H1 (cell line): ENCODE measurements at regions not wholly inside any gene's neighbourhood (a gene's known extent, or its start where the extent isn't known, plus 50 kb on each side); places are given as distances from the start of the nearest gene placed in this dataset.

Source experiments
- CTCF ChIA-PET: fragments of 300-600 bp; sonication (Branson Sonifier 250); formaldehyde crosslinking; loops from one replicate; lab custom pipeline; 2021; ENCODE audit not compliant: partially characterized antibody; lab: Charles Lee
- POLR2A ChIA-PET: fragments of 300-600 bp; sonication (Branson Sonifier 250); formaldehyde crosslinking; loops from one replicate; lab custom pipeline; 2021; ENCODE audit warnings: inconsistent platforms; ENCODE audit not compliant: partially characterized antibody; lab: Charles Lee
- DNase-seq, 2 experiments: peaks; one replicate each; pipeline versions ENCODE4 v3.0.0 to v3.0.0-alpha.2; 2010 to 2022; ENCODE audit warnings: low spot score in 2 of 2, low read depth in 1 of 2, mixed read lengths in 1 of 2
- FAIRE-seq: peaks from 2 replicates; lab custom pipeline; 2011; peaks lifted over from hg19 to GRCh38; lab: Jason Lieb, UNC
- H2AFZ ChIP-seq: 2 replicates; pipeline ENCODE4 v1.8.1; 2012; ENCODE audit warnings: low read length, inconsistent platforms
- H2AK5ac ChIP-seq: 2 replicates; pipeline ENCODE4 v1.6.1; 2013; ENCODE audit warnings: low read depth, low read length
- H2BK120ac ChIP-seq: replicated peaks from 2 replicates; pipeline ENCODE3; 2013; ENCODE audit warnings: low read depth, low read length, inconsistent platforms
- H2BK12ac ChIP-seq: 2 replicates; pipeline ENCODE4 v1.6.1; 2013; ENCODE audit warnings: low read depth, low read length
- H2BK15ac ChIP-seq: 2 replicates; pipeline ENCODE4 v1.6.1; 2013; ENCODE audit warnings: low read length
- H2BK20ac ChIP-seq: 2 replicates; pipeline ENCODE4 v1.6.1; 2013; ENCODE audit warnings: low read length
- H2BK5ac ChIP-seq: 2 replicates; pipeline ENCODE4 v1.6.1; 2013; ENCODE audit warnings: low read depth, low read length
- H3K14ac ChIP-seq: 2 replicates; pipeline ENCODE4 v1.6.1; 2013; ENCODE audit warnings: inconsistent platforms; ENCODE audit not compliant: insufficient read length
- H3K18ac ChIP-seq: 2 replicates; pipeline ENCODE4 v1.6.1; 2013; ENCODE audit warnings: low read length; ENCODE audit errors: extremely low read depth
- H3K23ac ChIP-seq: 2 replicates; pipeline ENCODE4 v1.6.1; 2013; ENCODE audit warnings: inconsistent platforms; ENCODE audit not compliant: insufficient read length
- H3K23me2 ChIP-seq: 2 replicates; pipeline ENCODE4 v1.6.1; 2013; ENCODE audit warnings: low read depth, low read length
- H3K27ac ChIP-seq: 2 replicates; pipeline ENCODE4 v1.6.1; 2011; ENCODE audit warnings: low read depth, low read length, inconsistent platforms
- H3K27me3 ChIP-seq, 4 experiments: replicated peaks in 1 of 4; 1 replicate in 1 of 4; 2 replicates in 3 of 4; pipeline versions ENCODE4 v1.6.1 to v1.8.1; 2011 to 2013; ENCODE audit warnings: low read length in 3 of 4, mild to moderate bottlenecking in 3 of 4, inconsistent platforms in 2 of 4, mixed read lengths in 2 of 4, moderate library complexity in 1 of 4; ENCODE audit not compliant: control insufficient read depth in 3 of 4, insufficient read depth in 3 of 4; ENCODE audit errors: extremely low read depth in 1 of 4
- H3K36me3 ChIP-seq, 4 experiments: 2 replicates each; pipeline versions ENCODE4 v1.6.1 to v1.8.1; 2011 to 2013; ENCODE audit warnings: mild to moderate bottlenecking in 4 of 4, low read length in 3 of 4, moderate library complexity in 2 of 4, control low read depth in 1 of 4, inconsistent platforms in 1 of 4; ENCODE audit not compliant: insufficient read depth in 4 of 4, control insufficient read depth in 2 of 4
- H3K4ac ChIP-seq: replicated peaks from 2 replicates; pipeline ENCODE3; 2013; ENCODE audit warnings: low read length, low read depth, mixed read lengths, inconsistent platforms; ENCODE audit not compliant: insufficient read length
- H3K4me1 ChIP-seq, 4 experiments: replicated peaks in 1 of 4; 1 replicate in 1 of 4; 2 replicates in 3 of 4; pipeline versions ENCODE4 v1.6.1 to v1.8.1; 2011 to 2013; ENCODE audit warnings: low read length in 3 of 4, inconsistent platforms in 2 of 4, mixed read lengths in 1 of 4; ENCODE audit not compliant: insufficient read depth in 4 of 4, control insufficient read depth in 3 of 4
- H3K4me2 ChIP-seq, 2 experiments: 2 replicates each; pipeline versions ENCODE4 v1.6.1 to v1.8.1; 2011 to 2013; ENCODE audit warnings: low read depth in 2 of 2, low read length in 2 of 2, control low read depth in 1 of 2, inconsistent platforms in 1 of 2, mild to moderate bottlenecking in 1 of 2; ENCODE audit not compliant: insufficient read depth in 1 of 2
- H3K4me3 ChIP-seq, 4 experiments: fragments of 200-600, 300-600 bp in 1 of 4; sonication (generic), shearing (Covaris generic), sonication (Bioruptor Twin) in 1 of 4; 2 replicates each; pipeline versions ENCODE4 v1.5.1 to v1.8.1; 2011 to 2016; ENCODE audit warnings: low read length in 4 of 4, low read depth in 3 of 4, control low read depth in 2 of 4, inconsistent platforms in 2 of 4, mild to moderate bottlenecking in 2 of 4, mixed read lengths in 1 of 4, moderate library complexity in 1 of 4; ENCODE audit not compliant: insufficient read depth in 2 of 4; ENCODE audit errors: extremely low read depth in 1 of 4
- H3K56ac ChIP-seq: replicated peaks from 2 replicates; pipeline ENCODE3; 2013; ENCODE audit warnings: low read depth, mild to moderate bottlenecking, mixed read lengths, low read length, inconsistent platforms; ENCODE audit not compliant: insufficient read length
- H3K79me1 ChIP-seq: 2 replicates; pipeline ENCODE4 v1.6.1; 2013; ENCODE audit warnings: low read depth, low read length, control low read depth
- H3K79me2 ChIP-seq, 2 experiments: 2 replicates each; pipeline versions ENCODE4 v1.6.1 to v1.8.1; 2012 to 2013; ENCODE audit warnings: low read length in 2 of 2, mild to moderate bottlenecking in 2 of 2, inconsistent platforms in 1 of 2; ENCODE audit not compliant: insufficient read depth in 2 of 2, control insufficient read depth in 1 of 2
- H3K9ac ChIP-seq, 4 experiments: replicated peaks in 1 of 4; 1 replicate in 1 of 4; 2 replicates in 3 of 4; pipeline versions ENCODE4 v1.6.1 to v1.8.1; 2011 to 2013; ENCODE audit warnings: low read depth in 3 of 4, low read length in 3 of 4, control low read depth in 2 of 4, mild to moderate bottlenecking in 2 of 4, moderate library complexity in 2 of 4, inconsistent platforms in 1 of 4; ENCODE audit errors: extremely low read depth in 1 of 4
- H3K9me3 ChIP-seq, 2 experiments: 2 replicates each; pipeline versions ENCODE4 v1.6.1 to v1.8.1; 2012 to 2013; ENCODE audit warnings: mild to moderate bottlenecking in 2 of 2, moderate library complexity in 2 of 2, control low read depth in 1 of 2, inconsistent platforms in 1 of 2, low read depth in 1 of 2, low read length in 1 of 2, mixed read lengths in 1 of 2; ENCODE audit not compliant: insufficient read depth in 2 of 2
- H4K20me1 ChIP-seq, 2 experiments: replicated peaks in 1 of 2; 2 replicates each; pipeline versions ENCODE3 to v1.8.1; 2011 to 2013; ENCODE audit warnings: inconsistent platforms in 2 of 2, low read length in 2 of 2, mild to moderate bottlenecking in 1 of 2; ENCODE audit not compliant: insufficient read depth in 2 of 2, control insufficient read depth in 1 of 2
- H4K5ac ChIP-seq: 2 replicates; pipeline ENCODE4 v1.6.1; 2013; ENCODE audit warnings: low read length, low read depth, mixed read lengths, inconsistent platforms; ENCODE audit not compliant: insufficient read length
- H4K8ac ChIP-seq: 2 replicates; pipeline ENCODE4 v1.8.0; 2013; ENCODE audit warnings: mild to moderate bottlenecking, moderate library complexity, low read length, inconsistent platforms; ENCODE audit not compliant: insufficient read depth; ENCODE audit errors: extremely low read depth
- H4K91ac ChIP-seq: replicated peaks from 2 replicates; pipeline ENCODE3; 2013; ENCODE audit warnings: low read length, mixed read lengths, inconsistent platforms; ENCODE audit not compliant: insufficient read length
- CHD1 ChIP-seq: IDR thresholded peaks from 2 replicates; pipeline ENCODE4 v1.6.1; 2012; ENCODE audit warnings: low read depth, low read length, improper control_type of control experiment
- EP300 ChIP-seq, 2 experiments: IDR thresholded peaks; 1 replicate in 1 of 2; 2 replicates in 1 of 2; pipeline ENCODE4 v1.6.1; 2011 to 2012; ENCODE audit warnings: low read depth in 2 of 2, low read length in 2 of 2, mild to moderate bottlenecking in 2 of 2, borderline replicate concordance in 1 of 2, inconsistent platforms in 1 of 2, moderate library complexity in 1 of 2
- TF ChIP-seq, protein P1 (sequence below): IDR thresholded peaks from 2 replicates; pipeline ENCODE4 v1.6.1; 2012; ENCODE audit warnings: inconsistent platforms

DNA sequence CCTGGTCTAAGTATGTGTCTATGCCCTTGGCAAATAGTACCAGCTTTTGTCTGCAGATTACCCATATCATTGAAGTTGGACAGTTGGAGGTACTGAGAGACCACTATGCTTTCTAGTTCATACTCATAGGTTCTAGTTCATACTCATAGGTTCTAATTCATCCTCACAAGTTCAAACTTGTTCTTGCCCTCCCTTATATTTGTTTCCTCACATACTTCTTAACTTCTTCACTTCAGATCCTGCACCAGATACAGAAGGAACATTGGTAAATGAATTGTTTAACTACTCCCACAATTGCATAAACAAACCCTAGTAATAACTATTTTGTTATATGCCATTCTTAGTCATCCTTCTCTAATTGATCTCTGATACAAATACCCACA lies 172.2 kb downstream of the SLITRK1 start:
- H3K27me3 ChIP-seq: no peaks in the 10 kb centered on the region
- FAIRE-seq (no peak), DNase-seq (no peak)
- H3K14ac ChIP-seq: no peak overlapping the region
- no peak overlapping the region for H3K4me2 ChIP-seq
- no peak overlapping the region for H2BK12ac ChIP-seq
- no peak overlapping the region for H2AK5ac ChIP-seq
- H4K20me1 ChIP-seq: no peaks in the 10 kb centered on the region
- no peaks in the 10 kb centered on the region for H3K9me3 ChIP-seq
- H3K4me1 ChIP-seq: peaks cover 0 to 2% (median under 1%) of the 10 kb centered on the region in 4 experiments; a peak in 1 of 7 replicates
- H3K36me3 ChIP-seq: no peaks in the 10 kb centered on the region
- H3K4ac ChIP-seq: no peak overlapping the region
- ChIA-PET POLR2A (no interaction called here), CTCF (no interaction called here)
- H3K27ac ChIP-seq: no peak overlapping the region
- H4K91ac ChIP-seq: no peak overlapping the region
- no peak overlapping the region for H2BK5ac ChIP-seq
- H3K56ac ChIP-seq: no peak overlapping the region
- H2AFZ ChIP-seq: no peak overlapping the region
- no peak overlapping the region for H2BK20ac ChIP-seq
- H4K5ac ChIP-seq: no peak overlapping the region
- H2BK15ac ChIP-seq: no peak overlapping the region
- H3K23me2 ChIP-seq: no peaks in the 10 kb centered on the region
- H3K79me1 ChIP-seq: no peaks in the 10 kb centered on the region
- H2BK120ac ChIP-seq: no peak overlapping the region
- no peaks in the 10 kb centered on the region for H3K79me2 ChIP-seq
- H3K23ac ChIP-seq: no peak overlapping the region
- no peak overlapping the region for H3K18ac ChIP-seq
- no peak overlapping the region for H3K4me3 ChIP-seq
- H4K8ac ChIP-seq: no peak overlapping the region
- no peak overlapping the region for H3K9ac ChIP-seq
- TF ChIP-seq, protein P1, sequence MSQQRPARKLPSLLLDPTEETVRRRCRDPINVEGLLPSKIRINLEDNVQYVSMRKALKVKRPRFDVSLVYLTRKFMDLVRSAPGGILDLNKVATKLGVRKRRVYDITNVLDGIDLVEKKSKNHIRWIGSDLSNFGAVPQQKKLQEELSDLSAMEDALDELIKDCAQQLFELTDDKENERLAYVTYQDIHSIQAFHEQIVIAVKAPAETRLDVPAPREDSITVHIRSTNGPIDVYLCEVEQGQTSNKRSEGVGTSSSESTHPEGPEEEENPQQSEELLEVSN: no peak
- TF ChIP-seq CHD1 (no peak), EP300 (IDR thresholded peaks at IDR 0.05; ENCODE audit: borderline replicate concordance in 1 of 2, low read depth in 2 of 2, low read length in 2 of 2) (no peak)
